ENCODE measurements at regions not wholly inside any gene's neighbourhood (a gene's known extent, or its start where the extent isn't known, plus 50 kb on each side); places are given as distances from the start of the nearest gene placed in this dataset.

GRCh38 chr2:144698156-144698555, 178.2 kb upstream of the ZEB2 start:
- TF ChIP-seq ATF2 (tag by site-specific recombination; IDR thresholded peaks at IDR 0.05; ENCODE audit: low read depth) (no peak), ZEB2 (tag by site-specific recombination; IDR thresholded peaks at IDR 0.05) (no peak), YY1 (tag by site-specific recombination; IDR thresholded peaks at IDR 0.05) (no peak), ZSCAN30 (tag by site-specific recombination; IDR thresholded peaks at IDR 0.05) (no peak), ZSCAN4 (tag by site-specific recombination; IDR thresholded peaks at IDR 0.05) (no peak), MZF1 (tag by site-specific recombination; IDR thresholded peaks at IDR 0.05; ENCODE audit: borderline replicate concordance) (no peak), GFI1B (tag by site-specific recombination; IDR thresholded peaks at IDR 0.05) (no peak)

All from HEK293 (cell line).